Nephron (organoid): ENCODE measurements at regions not wholly inside any gene's neighbourhood (a gene's known extent, or its start where the extent isn't known, plus 50 kb on each side); places are given as distances from the start of the nearest gene placed in this dataset.
A peak's percentile ranks its signal among the peaks of the same experiment; 100 is the strongest.

ENCODE experiments used
- H3K27ac Mint-ChIP-seq, 3 experiments: 2 replicates each; pipeline ENCODE4 v1.8.0; 2020; ENCODE audit warnings: mixed read lengths in 3 of 3, mild to moderate bottlenecking in 2 of 3, moderate library complexity in 1 of 3
- H3K27me3 Mint-ChIP-seq: 2 replicates; pipeline ENCODE4 v1.8.0; 2021; ENCODE audit warnings: low read depth, mild to moderate bottlenecking, moderate library complexity, mixed read lengths
- H3K36me3 Mint-ChIP-seq: 2 replicates; pipeline ENCODE4 v1.8.0; 2020; ENCODE audit warnings: low read depth, mixed read lengths
- H3K4me1 Mint-ChIP-seq: 2 replicates; pipeline ENCODE4 v1.8.0; 2020; ENCODE audit warnings: mixed read lengths
- H3K4me3 Mint-ChIP-seq, 3 experiments: 2 replicates each; pipeline ENCODE4 v1.8.0; 2020; ENCODE audit warnings: mild to moderate bottlenecking in 3 of 3, mixed read lengths in 3 of 3, moderate library complexity in 2 of 3
- H3K9me3 Mint-ChIP-seq: 2 replicates; pipeline ENCODE4 v1.8.0; 2020; ENCODE audit warnings: mixed read lengths
- TF ChIP-seq, protein P1 (sequence below), 3 experiments: fragments of 200-600 bp; sonication (generic); IDR thresholded peaks; one replicate each; pipeline ENCODE4 v1.5.0; 2021; ENCODE audit warnings: antibody characterized with exemption in 3 of 3; ENCODE audit not compliant: unreplicated experiment in 3 of 3

DNA sequence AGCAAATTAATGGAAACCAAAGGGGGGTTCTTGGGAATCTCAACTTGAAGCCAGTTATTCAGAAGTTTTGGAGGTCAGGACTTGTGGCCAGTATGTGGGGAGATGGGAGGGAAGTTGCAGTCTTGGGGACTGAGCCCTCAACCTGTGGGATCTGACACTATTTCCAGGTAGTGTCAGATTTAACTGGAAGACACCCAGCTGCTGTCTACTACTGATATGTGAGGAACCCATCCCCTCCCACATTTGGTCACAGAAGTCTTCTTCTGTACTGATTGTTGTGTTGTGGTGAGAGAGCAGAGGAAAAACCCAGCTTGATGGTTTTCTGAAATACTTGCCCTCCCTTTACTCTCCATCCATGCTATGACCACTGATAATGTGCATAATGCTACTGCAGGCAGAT is 134.0 kb downstream of the QRSL1 start:
- peaks cover 25% of the 10 kb centered on the region for H3K9me3 Mint-ChIP-seq
- no peak overlapping the region for H3K4me3 Mint-ChIP-seq
- H3K36me3 Mint-ChIP-seq = peaks cover 17% of the 10 kb centered on the region
- no peaks in the 10 kb centered on the region for H3K4me1 Mint-ChIP-seq
- H3K27ac Mint-ChIP-seq = no peak overlapping the region
- TF ChIP-seq, protein P1, sequence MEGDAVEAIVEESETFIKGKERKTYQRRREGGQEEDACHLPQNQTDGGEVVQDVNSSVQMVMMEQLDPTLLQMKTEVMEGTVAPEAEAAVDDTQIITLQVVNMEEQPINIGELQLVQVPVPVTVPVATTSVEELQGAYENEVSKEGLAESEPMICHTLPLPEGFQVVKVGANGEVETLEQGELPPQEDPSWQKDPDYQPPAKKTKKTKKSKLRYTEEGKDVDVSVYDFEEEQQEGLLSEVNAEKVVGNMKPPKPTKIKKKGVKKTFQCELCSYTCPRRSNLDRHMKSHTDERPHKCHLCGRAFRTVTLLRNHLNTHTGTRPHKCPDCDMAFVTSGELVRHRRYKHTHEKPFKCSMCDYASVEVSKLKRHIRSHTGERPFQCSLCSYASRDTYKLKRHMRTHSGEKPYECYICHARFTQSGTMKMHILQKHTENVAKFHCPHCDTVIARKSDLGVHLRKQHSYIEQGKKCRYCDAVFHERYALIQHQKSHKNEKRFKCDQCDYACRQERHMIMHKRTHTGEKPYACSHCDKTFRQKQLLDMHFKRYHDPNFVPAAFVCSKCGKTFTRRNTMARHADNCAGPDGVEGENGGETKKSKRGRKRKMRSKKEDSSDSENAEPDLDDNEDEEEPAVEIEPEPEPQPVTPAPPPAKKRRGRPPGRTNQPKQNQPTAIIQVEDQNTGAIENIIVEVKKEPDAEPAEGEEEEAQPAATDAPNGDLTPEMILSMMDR (IDR thresholded peaks at IDR 0.05; ENCODE audit: unreplicated experiment in 3 of 3) = no peak
- no peaks in the 10 kb centered on the region for H3K27me3 Mint-ChIP-seq

DNA sequence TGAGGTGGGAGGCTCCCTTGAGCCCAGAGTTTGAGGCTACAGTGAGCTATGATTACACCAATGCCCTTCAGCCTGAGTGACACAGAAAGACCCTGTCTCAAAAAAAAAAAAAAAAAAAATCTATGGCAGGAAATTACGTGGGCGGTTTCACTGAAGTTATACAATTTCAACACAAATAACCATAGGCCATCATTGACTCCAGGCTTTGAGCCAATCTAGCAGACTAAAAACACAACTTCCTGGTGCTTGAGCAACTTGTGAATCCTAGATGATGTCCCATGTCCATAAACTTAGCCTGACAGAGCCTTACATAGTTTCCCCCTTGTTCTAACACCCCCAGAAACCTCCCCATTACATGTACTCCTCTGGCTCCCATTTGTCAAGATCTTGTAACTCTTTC is 131.8 kb downstream of the QRSL1 start:
- Mint-ChIP-seq H3K4me3 (no peak overlapping the region), H3K4me1 (no peaks in the 10 kb centered on the region), H3K27me3 (peaks cover 3% of the 10 kb centered on the region), H3K36me3 (peaks cover 17% of the 10 kb centered on the region), H3K9me3 (peaks cover 23% of the 10 kb centered on the region), H3K27ac (no peak overlapping the region)
- TF ChIP-seq, protein P1 (IDR thresholded peaks at IDR 0.05; ENCODE audit: unreplicated experiment in 3 of 3) = no peak

DNA sequence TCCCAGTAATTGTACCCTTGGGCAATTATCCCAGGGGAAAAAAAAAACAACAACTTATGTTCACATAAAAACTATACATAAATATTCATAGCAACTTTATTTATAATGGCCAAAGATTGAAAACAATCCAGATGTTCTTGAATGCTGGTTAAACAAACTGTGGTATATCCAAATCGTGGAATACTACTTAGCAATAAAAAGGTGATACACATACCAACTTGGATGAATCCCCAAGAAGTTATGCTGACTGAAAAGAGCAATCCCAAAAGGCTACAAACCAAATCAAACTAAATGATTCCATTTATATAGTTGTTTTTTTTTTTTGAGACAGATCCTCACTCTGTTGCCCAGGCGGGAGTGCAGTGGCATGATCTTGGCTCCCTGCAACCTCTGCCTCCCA is 129.7 kb downstream of the QRSL1 start:
- Mint-ChIP-seq H3K4me3 (no peak overlapping the region), H3K36me3 (peaks cover 17% of the 10 kb centered on the region), H3K4me1 (no peaks in the 10 kb centered on the region), H3K27me3 (peaks cover 3% of the 10 kb centered on the region), H3K9me3 (peaks cover 23% of the 10 kb centered on the region), H3K27ac (no peak overlapping the region)
- TF ChIP-seq, protein P1 (IDR thresholded peaks at IDR 0.05; ENCODE audit: unreplicated experiment in 3 of 3) = no peak

DNA sequence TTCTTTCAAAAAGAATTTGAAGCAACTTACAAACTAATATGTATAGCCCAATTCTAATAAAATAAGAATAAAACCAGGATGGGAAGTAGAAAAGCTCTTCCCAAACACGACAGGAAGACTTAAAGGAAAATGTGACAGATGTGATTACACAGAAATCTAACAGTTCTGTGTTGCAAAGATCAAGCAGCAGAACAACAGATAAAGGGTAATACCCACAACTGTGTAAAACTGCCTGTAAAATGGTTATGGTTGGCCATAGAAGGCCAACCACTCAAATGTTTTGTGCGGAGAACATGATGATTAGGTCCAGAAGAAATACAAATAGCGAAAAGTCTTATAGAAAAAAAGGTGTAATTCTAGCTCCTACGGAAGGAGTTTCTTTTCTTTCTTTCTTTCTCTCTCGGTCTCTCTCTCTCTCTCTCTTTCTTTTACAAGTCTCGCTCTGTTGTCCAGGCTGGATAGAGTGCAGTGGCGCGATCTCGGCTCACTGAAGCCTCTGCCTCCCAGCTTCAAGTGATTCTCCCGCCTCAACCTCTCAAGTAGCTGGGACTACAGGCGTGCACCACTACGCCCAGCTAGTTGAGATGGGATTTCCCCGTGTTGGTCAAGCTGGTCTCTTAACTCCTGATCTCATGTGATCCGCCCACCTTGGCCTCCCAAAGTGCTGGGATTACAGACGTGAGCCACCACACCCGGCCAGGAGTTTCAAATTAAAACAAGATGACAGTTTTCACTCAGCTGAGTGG is 128.5 kb downstream of the QRSL1 start:
- no peak overlapping the region for H3K4me3 Mint-ChIP-seq
- H3K27me3 Mint-ChIP-seq = peaks cover 3% of the 10 kb centered on the region
- peaks cover 23% of the 10 kb centered on the region for H3K9me3 Mint-ChIP-seq
- TF ChIP-seq, protein P1 (IDR thresholded peaks at IDR 0.05; ENCODE audit: unreplicated experiment in 3 of 3) = no peak
- H3K36me3 Mint-ChIP-seq = peaks cover 17% of the 10 kb centered on the region
- no peak overlapping the region for H3K27ac Mint-ChIP-seq
- H3K4me1 Mint-ChIP-seq = peaks cover under 1% of the 10 kb centered on the region

DNA sequence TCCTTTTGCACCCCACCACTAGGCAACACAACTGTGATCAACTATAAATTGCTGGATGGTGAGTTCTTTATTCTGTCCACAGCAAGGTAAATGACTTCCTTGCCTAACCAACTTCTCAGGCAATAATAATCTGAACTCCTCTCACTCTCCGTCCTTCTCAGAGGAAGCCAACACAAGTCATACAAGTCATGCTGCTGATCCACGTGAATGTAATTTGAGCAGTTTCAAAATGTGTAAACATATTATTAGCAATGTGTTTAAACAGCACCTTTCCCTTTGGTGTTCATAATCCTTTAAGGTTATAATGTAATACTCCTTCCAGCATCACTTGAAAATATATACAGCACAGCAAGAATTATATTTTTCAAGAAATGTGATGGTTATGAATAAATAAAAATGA is 127.9 kb downstream of the QRSL1 start:
- Mint-ChIP-seq H3K36me3 (peaks cover 14% of the 10 kb centered on the region), H3K4me3 (no peak overlapping the region), H3K27me3 (peaks cover 3% of the 10 kb centered on the region), H3K4me1 (peaks cover 6% of the 10 kb centered on the region), H3K27ac (peak overlapping the region in 1 of 3 experiments; percentile 1), H3K9me3 (peaks cover 20% of the 10 kb centered on the region)
- TF ChIP-seq, protein P1 (IDR thresholded peaks at IDR 0.05; ENCODE audit: unreplicated experiment in 3 of 3) = no peak

DNA sequence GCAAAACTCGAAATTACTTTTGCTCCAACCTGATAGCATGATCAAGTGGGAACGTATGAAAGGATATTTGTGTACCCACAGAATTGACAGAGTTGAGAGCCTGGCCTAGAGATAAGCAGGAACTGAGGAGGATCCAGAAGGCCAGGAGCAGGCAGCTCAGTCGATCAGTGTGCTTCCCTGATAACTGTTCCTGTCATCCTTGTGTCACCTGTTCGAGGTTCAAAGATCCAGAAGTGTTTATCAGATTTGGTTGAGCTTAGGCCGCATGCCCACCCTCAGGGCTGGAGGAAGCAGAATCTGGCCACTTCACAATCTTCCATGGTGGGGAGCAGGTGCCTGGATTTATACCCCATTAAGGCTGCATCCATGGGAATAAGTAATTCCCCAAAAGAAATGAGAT is 124.8 kb downstream of the QRSL1 start:
- peaks cover 3% of the 10 kb centered on the region for H3K36me3 Mint-ChIP-seq
- peaks cover 14% of the 10 kb centered on the region for H3K4me1 Mint-ChIP-seq
- TF ChIP-seq, protein P1 (IDR thresholded peaks at IDR 0.05; ENCODE audit: unreplicated experiment in 3 of 3) = no peak
- peaks cover 3% of the 10 kb centered on the region for H3K27me3 Mint-ChIP-seq
- H3K9me3 Mint-ChIP-seq = peaks cover 2% of the 10 kb centered on the region
- peak overlapping the region; percentile 50 to 96 (median 83) for H3K27ac Mint-ChIP-seq
- H3K4me3 Mint-ChIP-seq = no peak overlapping the region
